Mesothelial cell of epicardium (in vitro differentiated cells): ENCODE measurements at regions not wholly inside any gene's neighbourhood (a gene's known extent, or its start where the extent isn't known, plus 50 kb on each side); places are given as distances from the start of the nearest gene placed in this dataset.

Experiments
- DNase-seq, 2 experiments: peaks; one replicate each; pipeline ENCODE4 v3.0.0; 2021; ENCODE audit warnings: low spot score in 2 of 2; ENCODE audit not compliant: unreplicated experiment in 2 of 2
- H3K27ac Mint-ChIP-seq: 2 replicates; pipeline ENCODE4 v1.8.0; 2021; ENCODE audit warnings: mixed read lengths
- H3K27me3 Mint-ChIP-seq: 2 replicates; pipeline ENCODE4 v1.8.0; 2021; ENCODE audit warnings: low read depth, mixed read lengths
- H3K36me3 Mint-ChIP-seq: 2 replicates; pipeline ENCODE4 v1.8.0; 2021; ENCODE audit warnings: mixed read lengths
- H3K4me1 Mint-ChIP-seq: 2 replicates; pipeline ENCODE4 v1.8.0; 2021; ENCODE audit warnings: mixed read lengths
- H3K4me3 Mint-ChIP-seq: 2 replicates; pipeline ENCODE4 v1.8.0; 2021; ENCODE audit warnings: mild to moderate bottlenecking, moderate library complexity, mixed read lengths
- H3K9me3 Mint-ChIP-seq: 2 replicates; pipeline ENCODE4 v1.8.0; 2021; ENCODE audit warnings: mixed read lengths
- CTCF ChIP-seq: fragments of 200-600 bp; sonication (generic); IDR thresholded peaks from one replicate; pipeline ENCODE4 v1.5.0; 2021; ENCODE audit warnings: antibody characterized with exemption; ENCODE audit not compliant: unreplicated experiment

- Mint-ChIP-seq H3K27ac (no peak overlapping the region), H3K4me1 (peaks cover 12% of the 10 kb centered on the region), H3K36me3 (no peaks in the 10 kb centered on the region), H3K9me3 (no peaks in the 10 kb centered on the region), H3K27me3 (peaks cover 31% of the 10 kb centered on the region), H3K4me3 (no peak overlapping the region)
- TF ChIP-seq CTCF: no peak
- DNase-seq: no peak
Observed at GRCh38 chr5:135107986-135108385, 74.0 kb upstream of the PITX1 start.

GRCh38 chr5:135106610-135107471 is 72.8 kb upstream of the PITX1 start:
- no peak for TF ChIP-seq CTCF
- DNase-seq: no peak
- no peaks in the 10 kb centered on the region for H3K36me3 Mint-ChIP-seq
- no peaks in the 10 kb centered on the region for H3K9me3 Mint-ChIP-seq
- no peak overlapping the region for H3K27ac Mint-ChIP-seq
- H3K4me3 Mint-ChIP-seq: no peak overlapping the region
- peaks cover 31% of the 10 kb centered on the region for H3K27me3 Mint-ChIP-seq
- H3K4me1 Mint-ChIP-seq: peaks cover 9% of the 10 kb centered on the region

GRCh38 chr5:135106136-135106535 is 72.1 kb upstream of the PITX1 start:
- no peak overlapping the region for H3K4me3 Mint-ChIP-seq
- no peak overlapping the region for H3K27ac Mint-ChIP-seq
- H3K9me3 Mint-ChIP-seq: no peaks in the 10 kb centered on the region
- H3K36me3 Mint-ChIP-seq: no peaks in the 10 kb centered on the region
- no peak for TF ChIP-seq CTCF
- H3K27me3 Mint-ChIP-seq: peaks cover 24% of the 10 kb centered on the region
- H3K4me1 Mint-ChIP-seq: peaks cover 9% of the 10 kb centered on the region
- no peak for DNase-seq

- Mint-ChIP-seq H3K4me1 (peaks cover 9% of the 10 kb centered on the region), H3K9me3 (no peaks in the 10 kb centered on the region)
Observed at GRCh38 chr5:135105105-135105484, 71.1 kb upstream of the PITX1 start.

GRCh38 chr5:135103575-135103853 is 69.5 kb upstream of the PITX1 start:
- H3K36me3 Mint-ChIP-seq: no peaks in the 10 kb centered on the region
- H3K27me3 Mint-ChIP-seq: peaks cover 9% of the 10 kb centered on the region
- DNase-seq: no peak
- TF ChIP-seq CTCF: no peak
- no peak overlapping the region for H3K27ac Mint-ChIP-seq
- H3K4me1 Mint-ChIP-seq: peaks cover 9% of the 10 kb centered on the region
- H3K9me3 Mint-ChIP-seq: no peaks in the 10 kb centered on the region
- H3K4me3 Mint-ChIP-seq: no peak overlapping the region

More at GRCh38 chr5:135105105-135105484, 71.1 kb upstream of the PITX1 start:
- Mint-ChIP-seq H3K4me3 (no peak overlapping the region), H3K27me3 (peaks cover 15% of the 10 kb centered on the region), H3K27ac (no peak overlapping the region), H3K36me3 (no peaks in the 10 kb centered on the region)
- TF ChIP-seq CTCF: no peak
- DNase-seq: no peak
